Activated T-helper 9 cell treated with anti-CD3 and anti-CD28 coated beads, Interleukin-2, amount 50 U/mL, for 16 hours (primary cell): ENCODE measurements at regions not wholly inside any gene's neighbourhood (a gene's known extent, or its start where the extent isn't known, plus 50 kb on each side); places are given as distances from the start of the nearest gene placed in this dataset.
"Not testable (repeated sequence)": the region's sequence is repeated elsewhere in the genome, so short reads cannot be mapped to it uniquely, and the experiment has no call there.

Source experiments
- DNase-seq: peaks from one replicate; pipeline ENCODE4 v3.0.0-alpha.2; 2020; ENCODE audit warnings: low read depth

- not testable (repeated sequence) for DNase-seq
These were observed 127.9 kb downstream of the ARRDC4 start for GRCh38 chr15:98088307-98088945.

- not testable (repeated sequence) for DNase-seq
These were observed 128.8 kb downstream of the ARRDC4 start for GRCh38 chr15:98089352-98089751.

DNA sequence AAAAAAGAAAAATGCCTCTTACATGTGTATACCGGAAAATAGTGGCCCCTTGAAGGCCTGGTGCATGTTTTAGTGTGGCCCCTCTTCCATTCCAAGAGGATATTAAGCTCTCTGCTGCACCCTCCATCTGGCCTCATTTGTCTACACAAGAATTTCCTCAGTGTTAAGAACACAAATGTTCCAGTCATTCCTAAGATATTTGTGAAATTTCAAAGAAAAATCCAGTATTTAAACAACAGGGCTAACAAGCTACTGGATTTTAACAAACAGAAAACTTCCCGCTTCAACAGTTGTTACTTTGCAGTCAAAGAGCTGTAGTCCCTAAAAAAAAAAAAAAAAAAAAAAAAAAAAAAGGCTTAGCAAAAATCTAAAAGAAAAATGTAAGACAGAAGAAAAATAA, 137.5 kb downstream of the ARRDC4 start:
- DNase-seq, result not testable (repeated sequence)

- not testable (repeated sequence) for DNase-seq
These were observed 140.1 kb downstream of the ARRDC4 start for GRCh38 chr15:98100606-98101005.

DNA sequence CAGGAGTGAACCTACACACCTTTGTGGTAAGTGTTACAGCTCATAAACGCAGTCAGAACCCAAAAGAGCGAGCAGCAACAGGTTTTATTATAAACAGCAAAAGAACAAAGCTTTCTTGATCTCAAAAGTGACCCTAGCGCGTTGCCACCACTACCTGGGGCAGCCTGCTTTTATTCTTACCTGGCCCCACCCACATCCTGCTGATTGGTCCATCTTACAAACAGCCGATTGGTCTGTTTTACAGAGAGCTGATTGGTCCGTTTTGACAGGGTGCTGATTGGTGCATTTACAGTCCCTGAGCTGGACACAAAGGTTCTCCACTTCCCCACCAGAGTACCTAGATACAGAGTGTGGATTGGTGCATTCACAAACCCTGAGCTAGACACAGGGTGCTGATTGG, 143.1 kb downstream of the ARRDC4 start:
- no peak for DNase-seq

GRCh38 chr15:98104386-98105151, 144.1 kb downstream of the ARRDC4 start:
- not testable (repeated sequence) for DNase-seq

- DNase-seq, result not testable (repeated sequence)
These were observed 146.2 kb downstream of the ARRDC4 start for GRCh38 chr15:98106615-98107194.

- no peak for DNase-seq
These were observed 151.3 kb downstream of the ARRDC4 start for GRCh38 chr15:98111806-98112205.

DNA sequence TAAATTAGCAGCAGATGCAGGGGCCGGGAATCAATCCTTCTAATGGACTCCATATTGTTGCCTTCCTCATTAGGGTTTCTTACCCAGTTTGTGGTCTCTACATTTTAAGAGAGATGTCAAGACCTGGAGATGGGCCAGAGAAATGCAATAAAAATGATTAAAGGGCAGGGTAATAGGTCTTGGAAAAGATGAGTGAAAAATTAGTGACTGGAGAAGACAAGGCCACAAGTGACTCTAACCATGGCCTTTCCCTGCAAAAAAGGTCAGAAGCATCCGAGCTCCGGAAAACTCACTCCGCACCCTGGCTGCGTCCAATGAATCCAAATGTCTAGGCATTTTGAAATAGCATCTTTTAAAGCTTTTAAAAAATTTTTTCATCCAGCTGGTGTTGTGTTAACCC, 152.8 kb downstream of the ARRDC4 start:
- no peak for DNase-seq

DNA sequence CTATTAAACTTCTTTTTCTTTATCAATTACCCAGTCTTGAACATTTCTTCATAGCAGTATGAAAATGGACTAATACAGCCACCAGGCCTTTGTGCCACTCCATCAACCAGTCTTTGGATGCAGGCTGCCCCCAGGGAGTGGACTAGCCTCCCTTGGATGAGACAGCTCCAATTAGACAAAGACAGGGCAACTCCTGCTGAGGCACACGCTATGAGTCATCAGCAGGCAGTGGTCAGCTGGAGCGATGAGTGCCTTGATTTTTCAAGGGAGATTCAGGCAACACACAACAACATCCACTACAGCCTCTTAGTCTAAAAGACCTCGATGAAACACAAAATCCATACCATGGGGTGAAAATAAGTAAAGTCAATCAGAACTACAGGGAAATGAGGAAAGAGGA, 160.1 kb downstream of the ARRDC4 start:
- no peak for DNase-seq

DNA sequence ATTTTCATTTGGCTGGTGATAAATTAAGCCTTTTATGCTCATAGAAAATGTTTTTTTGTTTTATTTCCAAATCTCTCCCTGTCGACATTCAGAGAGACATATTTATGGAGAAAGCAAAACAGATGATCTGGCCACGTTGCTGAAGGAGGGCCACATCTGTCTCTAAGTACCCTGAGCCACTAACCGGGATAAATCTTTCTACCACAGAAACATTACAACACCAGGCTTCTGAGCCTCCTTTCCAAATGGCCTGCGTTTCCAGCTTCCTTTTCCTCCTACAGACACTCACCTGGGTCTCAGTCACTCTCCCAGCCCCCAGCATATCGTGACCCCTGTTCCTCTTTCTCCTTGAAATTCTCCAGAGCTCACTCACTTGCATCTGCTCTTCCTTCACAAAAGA, 161.0 kb downstream of the ARRDC4 start:
- no peak for DNase-seq

DNA sequence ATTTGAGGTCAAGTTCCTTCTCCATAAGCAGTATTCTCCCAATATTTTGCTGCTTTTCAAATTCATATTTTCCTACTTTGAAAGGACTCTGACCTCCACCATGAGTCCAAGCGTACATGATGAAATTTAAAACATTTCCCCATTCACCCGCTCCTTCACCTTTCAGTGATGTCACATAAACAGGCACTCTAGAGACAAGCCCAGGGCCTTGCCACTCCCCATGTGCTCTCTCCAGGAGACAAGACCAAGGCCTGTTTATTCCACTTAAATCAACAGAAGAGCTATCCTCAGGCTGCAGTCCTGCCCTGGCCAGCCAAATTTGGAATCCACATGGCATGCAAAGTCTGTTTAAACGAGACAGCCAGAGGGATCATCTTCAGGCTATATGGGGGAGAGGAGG, 161.5 kb downstream of the ARRDC4 start:
- no peak for DNase-seq

- DNase-seq, result no peak
These were observed 162.8 kb downstream of the ARRDC4 start for GRCh38 chr15:98123297-98123696.

DNA sequence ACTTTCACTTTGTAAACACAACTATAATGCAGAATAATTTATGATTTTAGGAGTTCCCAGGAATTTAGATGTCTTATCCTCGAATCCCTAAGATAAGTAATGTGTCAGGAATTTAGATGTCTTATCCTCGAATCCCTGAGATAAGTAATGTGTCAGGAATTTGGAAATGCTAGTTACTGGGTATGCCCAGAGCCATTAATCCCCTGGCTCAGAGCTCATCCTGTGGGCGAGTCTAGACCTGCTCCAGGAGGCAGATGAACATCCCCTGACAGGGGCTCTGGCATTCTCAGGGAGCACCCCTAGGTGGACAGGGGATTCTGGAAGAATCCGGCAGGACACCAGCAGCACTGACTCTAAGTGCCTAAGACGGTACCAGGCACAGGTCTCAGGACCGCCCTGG, 163.3 kb downstream of the ARRDC4 start:
- no peak for DNase-seq

- DNase-seq, result no peak
These were observed 164.1 kb downstream of the ARRDC4 start for GRCh38 chr15:98124581-98124980.

DNA sequence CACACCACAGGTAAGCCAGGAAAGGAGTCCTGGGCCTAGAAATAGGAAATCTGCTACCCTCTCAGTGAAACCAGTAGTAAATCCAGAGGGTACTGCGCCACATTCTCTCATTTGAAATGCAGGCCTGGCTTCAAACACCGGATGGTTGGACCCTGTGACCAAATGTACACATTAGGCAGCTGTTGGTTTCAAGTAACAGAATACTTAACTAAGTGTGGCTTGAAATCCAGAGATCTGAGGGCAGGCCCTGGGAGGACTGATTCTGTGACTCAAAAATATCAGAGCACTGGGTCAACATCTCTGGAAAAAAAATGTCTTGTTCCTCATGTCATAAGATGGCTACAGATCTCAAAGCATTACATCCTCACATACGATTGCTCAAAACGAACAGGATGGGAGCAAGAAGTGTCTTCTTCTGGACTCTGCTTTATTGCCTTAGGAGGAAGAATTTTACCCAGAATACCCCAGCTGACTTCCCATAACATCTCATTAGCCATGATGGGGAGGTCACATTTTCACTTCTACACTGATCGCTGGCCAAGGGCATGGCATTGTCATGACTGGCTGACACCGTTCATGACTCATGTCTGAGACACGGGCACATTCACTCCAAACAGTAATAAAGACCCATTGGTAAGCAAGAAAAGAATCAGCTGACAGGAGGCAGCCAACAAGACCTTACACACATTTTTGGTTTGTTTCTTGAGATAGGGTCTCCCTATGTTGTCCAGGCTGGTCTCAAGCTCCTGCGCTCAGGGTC, 166.0 kb downstream of the ARRDC4 start:
- no peak for DNase-seq

DNA sequence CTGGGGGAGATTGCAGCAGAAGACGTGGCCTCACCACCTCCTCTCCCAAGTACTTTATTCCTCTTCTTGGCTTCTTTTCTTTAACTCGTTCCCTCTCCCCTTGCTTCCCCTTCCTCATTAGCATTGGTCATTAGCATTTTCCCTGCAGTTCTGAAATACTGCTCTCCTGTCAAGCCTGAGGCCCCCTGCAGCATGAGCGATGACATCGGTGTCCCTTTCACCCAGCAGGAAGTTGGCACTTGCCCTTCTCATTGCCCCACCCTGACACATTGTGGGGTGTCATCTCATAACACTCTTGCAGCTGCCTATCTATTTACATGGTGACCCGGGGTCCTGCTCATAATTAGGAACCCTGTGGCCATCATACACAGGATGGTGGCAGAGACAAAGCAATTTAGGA, 167.1 kb downstream of the ARRDC4 start:
- no peak for DNase-seq

- no peak for DNase-seq
These were observed 171.4 kb downstream of the ARRDC4 start for GRCh38 chr15:98131924-98132323.

GRCh38 chr15:98134905-98135304, 174.4 kb downstream of the ARRDC4 start:
- no peak for DNase-seq

DNA sequence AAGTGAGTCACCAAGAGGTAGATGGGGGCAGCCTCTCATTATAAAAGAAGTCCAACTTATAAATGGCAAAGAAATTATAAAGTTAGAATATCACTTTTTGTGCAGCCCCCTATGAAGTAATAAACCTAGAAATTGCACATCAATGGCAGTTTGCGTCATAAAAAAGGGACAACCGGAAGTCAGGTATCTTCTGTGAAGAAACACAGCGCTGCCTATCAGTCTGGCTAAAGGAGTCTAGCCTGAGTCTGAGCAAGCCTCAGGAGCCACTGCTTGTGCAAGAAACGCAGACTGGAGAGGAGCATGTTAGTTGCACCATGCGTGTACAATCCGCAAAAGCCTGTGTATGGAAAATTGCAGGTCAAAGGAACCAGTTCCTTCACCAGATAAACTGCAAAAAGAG, 178.4 kb downstream of the ARRDC4 start:
- DNase-seq, result no peak

DNA sequence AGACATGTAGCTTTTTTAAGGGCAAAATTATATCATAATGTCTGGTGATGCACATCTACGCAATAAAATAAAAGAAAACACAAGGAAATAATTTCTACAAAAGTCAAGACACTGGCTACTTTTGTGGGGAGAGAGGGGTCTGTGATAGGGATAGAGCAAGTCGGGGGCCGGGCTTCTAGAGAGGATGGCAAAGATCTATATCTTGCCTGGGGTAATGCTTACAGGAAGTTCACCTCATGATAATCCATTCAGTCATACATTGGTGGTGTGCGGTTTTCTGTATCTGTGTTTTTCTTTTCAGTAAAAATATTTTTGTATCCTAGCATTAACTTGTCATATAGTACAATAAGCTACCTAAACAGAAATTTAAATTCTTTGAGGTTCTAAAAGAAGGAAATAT, 178.8 kb downstream of the ARRDC4 start:
- DNase-seq, result no peak

GRCh38 chr15:98142572-98142971, 182.1 kb downstream of the ARRDC4 start:
- DNase-seq, result no peak

DNA sequence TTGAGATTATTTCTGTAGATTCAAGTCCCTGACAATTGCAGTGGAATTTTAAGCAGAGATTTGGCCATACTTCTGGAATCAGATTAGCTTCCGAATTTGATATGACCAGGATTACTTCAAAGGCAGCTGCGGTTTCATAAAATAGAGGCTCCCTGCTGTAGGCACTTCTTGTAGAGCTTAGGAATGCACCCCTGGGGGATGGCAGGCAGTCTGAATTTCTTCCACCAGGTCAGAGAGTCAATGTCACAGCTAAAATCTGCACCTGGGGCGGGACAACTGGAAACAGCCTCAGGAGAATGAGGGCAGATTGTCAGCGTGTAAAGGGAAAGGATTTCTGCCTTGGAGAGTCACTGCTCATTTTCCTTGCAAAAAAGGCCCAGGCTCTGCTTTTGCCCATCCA, 182.6 kb downstream of the ARRDC4 start:
- DNase-seq, result no peak
